AG04449 (cell line): ENCODE measurements at regions not wholly inside any gene's neighbourhood (a gene's known extent, or its start where the extent isn't known, plus 50 kb on each side); places are given as distances from the start of the nearest gene placed in this dataset.
"Not testable (repeated sequence)": the region's sequence is repeated elsewhere in the genome, so short reads cannot be mapped to it uniquely, and the experiment has no call there.

Source experiments
- CTCF ChIA-PET: fragments of 350-600 bp; formaldehyde crosslinking; extraction: SDS; loops from one replicate; lab custom pipeline; 2021; ENCODE audit warnings: antibody characterized with exemption; lab: Yijun Ruan, JAX
- POLR2A ChIA-PET: fragments of 400-600, 350-600 bp; formaldehyde crosslinking; extraction: SDS; loops from one replicate; lab custom pipeline; 2020; ENCODE audit warnings: antibody characterized with exemption, inconsistent platforms; lab: Yijun Ruan, JAX
- DNase-seq: peaks from one replicate; pipeline ENCODE4 v3.0.0-alpha.2; 2010; ENCODE audit warnings: low read depth, low spot score
- H3K4me3 ChIP-seq: 2 replicates; pipeline ENCODE4 v1.5.1; 2011; ENCODE audit warnings: low read depth, mild to moderate bottlenecking, control low read depth, low read length
- TF ChIP-seq, protein P1 (sequence below): IDR thresholded peaks from one replicate; pipeline ENCODE4 v1.5.1; 2011; ENCODE audit warnings: mild to moderate bottlenecking, moderate library complexity, low read length, control low read depth, inconsistent platforms; ENCODE audit not compliant: insufficient read depth; ENCODE audit errors: missing control alignments

DNA sequence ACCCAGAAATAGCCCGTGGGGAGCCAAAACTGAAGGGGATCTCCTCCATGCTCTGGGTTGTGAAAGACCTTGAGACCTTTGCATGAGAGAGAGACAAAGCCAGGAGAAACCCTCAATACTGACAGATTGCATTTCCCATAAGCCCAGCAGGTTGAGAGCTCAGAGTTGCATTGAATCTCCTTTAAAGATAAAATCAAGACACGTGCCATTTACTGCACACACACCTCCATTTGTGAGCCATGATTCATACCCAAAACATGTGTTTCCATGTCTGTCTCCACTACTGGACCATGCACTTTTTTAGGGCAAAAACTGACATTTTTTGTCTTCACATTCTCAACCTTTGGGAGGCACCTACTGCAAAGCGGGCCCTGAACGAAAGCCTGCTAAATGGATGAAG lies 144.0 kb upstream of the NRIP1 start:
- CTCF ChIA-PET: no interaction called here
- POLR2A ChIA-PET: no interaction called here
- TF ChIP-seq, protein P1, sequence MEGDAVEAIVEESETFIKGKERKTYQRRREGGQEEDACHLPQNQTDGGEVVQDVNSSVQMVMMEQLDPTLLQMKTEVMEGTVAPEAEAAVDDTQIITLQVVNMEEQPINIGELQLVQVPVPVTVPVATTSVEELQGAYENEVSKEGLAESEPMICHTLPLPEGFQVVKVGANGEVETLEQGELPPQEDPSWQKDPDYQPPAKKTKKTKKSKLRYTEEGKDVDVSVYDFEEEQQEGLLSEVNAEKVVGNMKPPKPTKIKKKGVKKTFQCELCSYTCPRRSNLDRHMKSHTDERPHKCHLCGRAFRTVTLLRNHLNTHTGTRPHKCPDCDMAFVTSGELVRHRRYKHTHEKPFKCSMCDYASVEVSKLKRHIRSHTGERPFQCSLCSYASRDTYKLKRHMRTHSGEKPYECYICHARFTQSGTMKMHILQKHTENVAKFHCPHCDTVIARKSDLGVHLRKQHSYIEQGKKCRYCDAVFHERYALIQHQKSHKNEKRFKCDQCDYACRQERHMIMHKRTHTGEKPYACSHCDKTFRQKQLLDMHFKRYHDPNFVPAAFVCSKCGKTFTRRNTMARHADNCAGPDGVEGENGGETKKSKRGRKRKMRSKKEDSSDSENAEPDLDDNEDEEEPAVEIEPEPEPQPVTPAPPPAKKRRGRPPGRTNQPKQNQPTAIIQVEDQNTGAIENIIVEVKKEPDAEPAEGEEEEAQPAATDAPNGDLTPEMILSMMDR: no peak
- no peak for DNase-seq
- H3K4me3 ChIP-seq: no peak overlapping the region

- CTCF ChIA-PET: no interaction called here
- no peak for DNase-seq
- TF ChIP-seq, protein P1: no peak
- no peak overlapping the region for H3K4me3 ChIP-seq
- POLR2A ChIA-PET: no interaction called here
Observed at GRCh38 chr21:15209224-15209623, 144.4 kb upstream of the NRIP1 start.

- no peak for DNase-seq
- ChIA-PET POLR2A (no interaction called here), CTCF (no interaction called here)
- H3K4me3 ChIP-seq: no peak overlapping the region
- TF ChIP-seq, protein P1: no peak
Observed at GRCh38 chr21:15210235-15210678, 145.5 kb upstream of the NRIP1 start.

GRCh38 chr21:15211491-15212133 lies 146.8 kb upstream of the NRIP1 start:
- ChIA-PET CTCF (no interaction called here), POLR2A (no interaction called here)
- DNase-seq: no peak
- TF ChIP-seq, protein P1: no peak
- H3K4me3 ChIP-seq: no peak overlapping the region

GRCh38 chr21:15212206-15212605 lies 147.4 kb upstream of the NRIP1 start:
- ChIA-PET POLR2A (no interaction called here), CTCF (no interaction called here)
- no peak for DNase-seq
- no peak overlapping the region for H3K4me3 ChIP-seq
- TF ChIP-seq, protein P1: no peak

DNA sequence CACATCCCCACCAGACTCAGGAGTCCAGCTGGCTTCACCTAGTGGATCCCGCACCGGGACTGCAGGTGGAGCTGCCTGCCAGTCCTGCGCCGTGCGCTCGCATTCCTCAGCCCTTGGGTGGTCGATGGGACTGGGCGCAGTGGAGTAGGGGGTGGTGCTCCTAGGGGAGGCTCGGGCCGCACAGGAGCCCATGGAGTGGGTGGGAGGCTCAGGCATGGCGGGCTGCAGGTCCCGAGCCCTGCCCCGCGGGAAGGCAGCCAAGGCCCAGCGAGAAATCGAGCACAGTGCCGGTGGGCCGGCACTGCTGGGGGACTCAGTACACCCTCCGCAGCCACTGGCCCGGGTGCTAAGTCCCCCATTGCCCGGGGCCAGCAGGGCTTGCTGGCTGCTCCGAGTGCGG lies 153.7 kb upstream of the NRIP1 start:
- H3K4me3 ChIP-seq, POLR2A ChIA-PET, CTCF ChIA-PET, DNase-seq: not testable (repeated sequence)

DNA sequence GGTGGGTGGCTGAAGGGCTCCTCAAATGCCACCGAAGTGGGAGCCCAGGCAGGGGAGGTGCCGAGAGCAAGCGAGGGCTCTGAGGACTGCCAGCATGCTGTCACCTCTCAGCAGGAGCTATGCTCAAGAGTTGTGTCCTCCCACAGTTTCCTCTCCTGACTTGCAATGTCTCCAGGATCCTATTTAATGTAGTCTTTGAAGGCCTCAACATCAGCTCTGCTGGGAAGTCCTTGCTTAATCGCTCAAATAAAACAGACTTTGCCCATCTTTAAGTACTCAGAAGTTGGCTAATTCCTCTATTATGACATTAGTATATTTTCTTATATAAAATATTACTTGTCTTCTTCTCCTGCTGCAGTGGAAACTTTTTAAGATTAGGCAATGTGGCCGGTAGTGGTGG lies 154.2 kb upstream of the NRIP1 start:
- DNase-seq: no peak
- TF ChIP-seq, protein P1: no peak
- ChIA-PET POLR2A (no interaction called here), CTCF (no interaction called here)
- H3K4me3 ChIP-seq: no peak overlapping the region
